ENCODE measurements at regions not wholly inside any gene's neighbourhood (a gene's known extent, or its start where the extent isn't known, plus 50 kb on each side); places are given as distances from the start of the nearest gene placed in this dataset.

DNA sequence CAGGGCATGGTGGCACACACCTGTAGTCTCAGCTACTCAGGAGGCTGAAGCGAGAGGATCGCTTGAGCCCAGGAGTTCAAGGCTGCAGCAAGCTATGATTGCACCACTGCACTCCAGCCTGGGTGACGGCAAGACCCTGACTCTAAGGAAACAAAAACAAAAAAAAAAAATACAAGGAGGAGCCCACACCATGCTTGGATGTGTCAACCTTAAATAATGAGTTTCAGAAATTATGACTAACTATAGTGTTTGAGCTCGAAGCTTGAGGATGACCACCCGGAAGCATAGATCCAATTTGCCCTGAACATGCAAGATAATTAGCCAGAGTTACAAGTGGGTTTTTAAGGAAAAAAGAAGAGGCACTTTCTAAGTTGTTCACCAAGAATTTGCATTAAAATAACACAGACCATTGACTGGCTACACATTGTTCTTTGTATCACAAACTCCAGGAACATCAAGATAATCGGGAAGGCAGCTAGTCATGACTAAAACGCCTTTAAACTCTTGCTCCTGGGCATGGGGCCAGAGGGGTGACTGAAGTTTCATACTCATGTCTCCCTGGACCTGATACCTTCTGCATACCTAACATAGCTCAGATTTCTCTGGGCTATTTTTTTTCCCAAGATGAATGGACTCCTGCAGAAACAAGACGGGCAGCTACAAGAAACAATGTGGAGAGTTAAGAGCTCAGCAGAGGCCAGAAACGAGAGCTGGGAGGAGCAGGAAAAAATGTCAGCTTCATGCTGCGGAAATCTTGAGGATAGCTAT is 289.6 kb downstream of the PREX1 start:
- TF ChIP-seq RAD21 (IDR thresholded peaks at IDR 0.05; ENCODE audit: low read depth) (no peak), YY1 (IDR thresholded peaks at IDR 0.05; ENCODE audit: low read depth) (peak; percentile 57), CEBPB (IDR thresholded peaks at IDR 0.05) (0 out of 2 replicates have a peak, but pooled peaks have one; percentile 39), CREB1 (IDR thresholded peaks at IDR 0.05; ENCODE audit: low read depth) (no peak)
- TF ChIP-seq, protein P1, sequence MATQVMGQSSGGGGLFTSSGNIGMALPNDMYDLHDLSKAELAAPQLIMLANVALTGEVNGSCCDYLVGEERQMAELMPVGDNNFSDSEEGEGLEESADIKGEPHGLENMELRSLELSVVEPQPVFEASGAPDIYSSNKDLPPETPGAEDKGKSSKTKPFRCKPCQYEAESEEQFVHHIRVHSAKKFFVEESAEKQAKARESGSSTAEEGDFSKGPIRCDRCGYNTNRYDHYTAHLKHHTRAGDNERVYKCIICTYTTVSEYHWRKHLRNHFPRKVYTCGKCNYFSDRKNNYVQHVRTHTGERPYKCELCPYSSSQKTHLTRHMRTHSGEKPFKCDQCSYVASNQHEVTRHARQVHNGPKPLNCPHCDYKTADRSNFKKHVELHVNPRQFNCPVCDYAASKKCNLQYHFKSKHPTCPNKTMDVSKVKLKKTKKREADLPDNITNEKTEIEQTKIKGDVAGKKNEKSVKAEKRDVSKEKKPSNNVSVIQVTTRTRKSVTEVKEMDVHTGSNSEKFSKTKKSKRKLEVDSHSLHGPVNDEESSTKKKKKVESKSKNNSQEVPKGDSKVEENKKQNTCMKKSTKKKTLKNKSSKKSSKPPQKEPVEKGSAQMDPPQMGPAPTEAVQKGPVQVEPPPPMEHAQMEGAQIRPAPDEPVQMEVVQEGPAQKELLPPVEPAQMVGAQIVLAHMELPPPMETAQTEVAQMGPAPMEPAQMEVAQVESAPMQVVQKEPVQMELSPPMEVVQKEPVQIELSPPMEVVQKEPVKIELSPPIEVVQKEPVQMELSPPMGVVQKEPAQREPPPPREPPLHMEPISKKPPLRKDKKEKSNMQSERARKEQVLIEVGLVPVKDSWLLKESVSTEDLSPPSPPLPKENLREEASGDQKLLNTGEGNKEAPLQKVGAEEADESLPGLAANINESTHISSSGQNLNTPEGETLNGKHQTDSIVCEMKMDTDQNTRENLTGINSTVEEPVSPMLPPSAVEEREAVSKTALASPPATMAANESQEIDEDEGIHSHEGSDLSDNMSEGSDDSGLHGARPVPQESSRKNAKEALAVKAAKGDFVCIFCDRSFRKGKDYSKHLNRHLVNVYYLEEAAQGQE (IDR thresholded peaks at IDR 0.05; ENCODE audit: low read depth), result no peak
- TF ChIP-seq, protein P2, sequence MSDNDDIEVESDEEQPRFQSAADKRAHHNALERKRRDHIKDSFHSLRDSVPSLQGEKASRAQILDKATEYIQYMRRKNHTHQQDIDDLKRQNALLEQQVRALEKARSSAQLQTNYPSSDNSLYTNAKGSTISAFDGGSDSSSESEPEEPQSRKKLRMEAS (IDR thresholded peaks at IDR 0.05), result no peak

Measured in Ishikawa (cell line).